ENCODE measurements at regions not wholly inside any gene's neighbourhood (a gene's known extent, or its start where the extent isn't known, plus 50 kb on each side); places are given as distances from the start of the nearest gene placed in this dataset.

GRCh38 chr2:21945658-21946057 is 821.9 kb downstream of the TDRD15 start:
- intact Hi-C loops (cut with DNase I; ENCODE audit: low total_unique reads), result no loop called here
- no peak for TF ChIP-seq CTCF (IDR thresholded peaks at IDR 0.05)
- Histone ChIP-seq H3K4me1 (no peaks in the 10 kb centered on the region), H3K9me3 (no peaks in the 10 kb centered on the region), H3K27me3 (no peaks in the 10 kb centered on the region), H3K36me3 (no peaks in the 10 kb centered on the region), H3K27ac (no peak overlapping the region), H3K4me3 (no peak overlapping the region)
- no peak for DNase-seq

GRCh38 chr2:21947046-21947445 is 823.3 kb downstream of the TDRD15 start:
- intact Hi-C loops (cut with DNase I; ENCODE audit: low total_unique reads), result no loop called here
- no peak overlapping the region for H3K4me3 ChIP-seq

DNA sequence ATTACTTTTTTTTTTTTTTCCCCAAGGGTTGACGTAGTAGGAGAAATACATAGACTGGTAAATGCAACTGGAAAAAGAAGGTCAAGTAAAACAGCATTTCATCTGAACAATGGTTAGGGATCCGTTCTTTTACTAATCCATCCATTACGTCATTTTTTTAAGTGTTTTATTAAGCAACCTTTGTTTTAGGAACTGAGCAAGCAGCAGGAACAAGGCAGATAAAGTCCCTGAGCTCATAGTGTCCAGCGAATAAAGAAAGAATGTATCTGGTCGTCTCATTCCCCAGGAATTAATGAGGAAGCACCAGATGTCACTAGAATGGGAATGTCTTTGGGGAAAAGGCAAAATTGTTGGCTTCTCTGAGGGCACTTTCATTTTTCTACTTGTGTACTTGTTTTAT is 842.4 kb downstream of the TDRD15 start:
- Histone ChIP-seq H3K4me3 (no peak overlapping the region), H3K27ac (no peak overlapping the region), H3K36me3 (no peaks in the 10 kb centered on the region), H3K9me3 (no peaks in the 10 kb centered on the region), H3K27me3 (no peaks in the 10 kb centered on the region), H3K4me1 (no peaks in the 10 kb centered on the region)
- TF ChIP-seq CTCF (IDR thresholded peaks at IDR 0.05), result no peak
- no peak for DNase-seq
- intact Hi-C loops (cut with DNase I; ENCODE audit: low total_unique reads), result no loop called here

More at GRCh38 chr2:21947046-21947445, 823.3 kb downstream of the TDRD15 start:
- Histone ChIP-seq H3K36me3 (no peaks in the 10 kb centered on the region), H3K27me3 (no peaks in the 10 kb centered on the region), H3K27ac (no peak overlapping the region), H3K9me3 (no peaks in the 10 kb centered on the region), H3K4me1 (no peaks in the 10 kb centered on the region)
- no peak for TF ChIP-seq CTCF (IDR thresholded peaks at IDR 0.05)
- no peak for DNase-seq

DNA sequence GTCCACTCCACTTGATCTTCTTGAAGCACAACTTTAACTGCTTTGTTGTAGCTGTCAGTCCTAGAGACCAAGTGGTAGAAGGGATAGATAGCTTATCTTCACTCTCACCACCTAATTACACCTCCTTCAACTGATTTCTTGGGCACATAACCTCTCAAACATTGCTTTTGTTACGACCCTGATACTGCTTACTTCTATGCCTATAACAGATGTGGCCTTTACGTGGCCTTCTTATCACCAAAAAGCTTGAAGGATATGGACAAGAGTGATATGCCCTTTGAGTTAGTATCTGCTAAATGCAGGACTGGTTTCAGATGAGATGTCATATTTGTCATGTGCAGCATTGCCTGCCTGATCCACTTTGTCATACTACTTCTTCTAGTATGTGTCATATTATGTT is 847.2 kb downstream of the TDRD15 start:
- Histone ChIP-seq H3K9me3 (no peaks in the 10 kb centered on the region), H3K36me3 (no peaks in the 10 kb centered on the region), H3K4me1 (no peaks in the 10 kb centered on the region), H3K27me3 (no peaks in the 10 kb centered on the region), H3K4me3 (no peak overlapping the region), H3K27ac (no peak overlapping the region)
- intact Hi-C loops (cut with DNase I; ENCODE audit: low total_unique reads), result no loop called here
- no peak for TF ChIP-seq CTCF (IDR thresholded peaks at IDR 0.05)
- no peak for DNase-seq

- no peak overlapping the region for H3K27ac ChIP-seq
- no peaks in the 10 kb centered on the region for H3K36me3 ChIP-seq
- no peaks in the 10 kb centered on the region for H3K9me3 ChIP-seq
- H3K27me3 ChIP-seq, result no peaks in the 10 kb centered on the region
- H3K4me3 ChIP-seq, result no peak overlapping the region
- no peak for TF ChIP-seq CTCF (IDR thresholded peaks at IDR 0.05)
- no peak for DNase-seq
- intact Hi-C loops (cut with DNase I; ENCODE audit: low total_unique reads), result no loop called here
- H3K4me1 ChIP-seq, result no peaks in the 10 kb centered on the region
Measured at GRCh38 chr2:21972586-21972985, 848.8 kb downstream of the TDRD15 start.

DNA sequence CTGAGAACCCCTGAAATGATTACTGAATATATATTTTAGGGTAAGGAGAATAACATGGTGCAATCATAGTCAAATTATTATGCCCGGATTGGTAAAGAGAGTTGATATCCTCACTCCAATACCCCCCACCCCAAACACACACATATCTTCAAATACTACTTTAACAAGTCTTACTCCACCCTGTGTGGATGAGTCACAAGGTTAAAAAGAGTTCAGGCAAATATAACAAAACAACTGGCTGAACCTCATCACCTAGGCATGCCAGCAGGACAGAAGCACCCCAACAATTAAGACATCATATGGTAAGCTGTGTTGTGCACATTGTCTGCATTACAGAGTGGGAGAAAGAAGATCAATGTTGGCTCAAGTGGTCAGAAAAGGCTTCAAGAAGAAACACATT is 857.4 kb downstream of the TDRD15 start:
- no peaks in the 10 kb centered on the region for H3K4me1 ChIP-seq
- no peaks in the 10 kb centered on the region for H3K36me3 ChIP-seq
- no peak overlapping the region for H3K4me3 ChIP-seq
- TF ChIP-seq CTCF (IDR thresholded peaks at IDR 0.05), result no peak
- no peak for DNase-seq
- no peak overlapping the region for H3K27ac ChIP-seq
- intact Hi-C loops (cut with DNase I; ENCODE audit: low total_unique reads), result no loop called here
- H3K27me3 ChIP-seq, result no peaks in the 10 kb centered on the region
- H3K9me3 ChIP-seq, result peaks cover 0 to 4% (median 0%) of the 10 kb centered on the region in 3 donors
